Left kidney (tissue), 1 donor: ENCODE measurements at regions not wholly inside any gene's neighbourhood (a gene's known extent, or its start where the extent isn't known, plus 50 kb on each side); places are given as distances from the start of the nearest gene placed in this dataset.

Experiments
- DNase-seq: peaks from one replicate; pipeline ENCODE4 v3.0.0-alpha.2; 2013

DNA sequence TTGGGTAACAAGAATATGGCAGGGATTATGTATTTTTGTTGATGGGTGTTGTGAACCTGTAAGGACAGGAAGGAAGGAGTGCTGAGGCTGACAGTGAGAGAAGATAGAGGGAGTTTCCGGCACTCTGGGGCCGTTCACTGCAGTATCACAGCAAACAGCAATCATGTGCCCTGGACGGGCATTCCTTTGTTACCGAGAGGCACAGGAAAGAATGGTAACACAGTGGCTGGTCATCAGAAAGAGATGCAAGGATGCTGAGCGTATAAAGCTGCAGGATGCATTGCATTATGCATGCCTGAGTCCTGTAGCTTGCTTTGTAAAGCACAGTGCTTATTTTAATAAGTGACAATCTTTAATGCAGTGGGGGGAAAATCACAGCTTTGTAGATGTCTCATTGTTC lies 286.8 kb downstream of the RPS24 start:
- DNase-seq: no peak

DNA sequence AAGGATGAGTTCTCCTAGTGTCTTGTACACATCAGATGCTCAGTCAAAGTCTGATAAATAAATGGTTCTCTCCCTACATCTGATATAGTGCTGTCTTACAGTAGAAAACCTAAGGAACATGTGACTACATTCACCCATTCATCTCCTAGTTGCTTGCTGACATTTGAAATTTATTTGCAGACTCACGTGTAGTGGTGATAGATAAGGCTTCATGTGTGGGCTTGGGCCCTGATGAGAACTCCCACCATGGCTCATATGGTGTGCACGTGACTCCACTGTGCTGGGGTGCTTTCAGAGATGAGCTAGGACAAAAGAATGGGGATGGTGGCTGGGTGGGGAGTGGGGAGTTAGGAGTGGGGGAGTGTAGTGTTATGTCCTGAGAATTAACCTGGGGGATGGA lies 287.3 kb downstream of the RPS24 start:
- DNase-seq: no peak

DNA sequence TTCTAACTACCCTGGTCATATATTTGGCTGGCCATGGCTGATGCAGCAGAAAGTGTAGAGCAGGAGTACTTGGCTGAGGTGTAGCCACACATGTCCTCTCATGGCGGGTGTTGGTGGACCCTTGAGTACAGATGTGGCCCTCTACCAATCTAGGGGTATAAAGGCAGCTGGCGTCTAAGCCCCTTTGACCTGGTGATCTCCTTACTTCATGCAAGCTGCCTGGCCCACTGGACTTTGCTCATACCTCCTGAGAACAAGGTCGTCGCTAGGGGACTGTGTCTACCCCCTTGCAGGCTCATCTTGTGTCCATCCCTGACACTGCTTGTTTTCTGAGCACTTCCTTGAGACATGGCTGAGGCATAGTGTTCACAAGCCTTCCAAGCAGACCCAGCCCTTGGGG lies 287.8 kb downstream of the RPS24 start:
- DNase-seq: no peak

DNA sequence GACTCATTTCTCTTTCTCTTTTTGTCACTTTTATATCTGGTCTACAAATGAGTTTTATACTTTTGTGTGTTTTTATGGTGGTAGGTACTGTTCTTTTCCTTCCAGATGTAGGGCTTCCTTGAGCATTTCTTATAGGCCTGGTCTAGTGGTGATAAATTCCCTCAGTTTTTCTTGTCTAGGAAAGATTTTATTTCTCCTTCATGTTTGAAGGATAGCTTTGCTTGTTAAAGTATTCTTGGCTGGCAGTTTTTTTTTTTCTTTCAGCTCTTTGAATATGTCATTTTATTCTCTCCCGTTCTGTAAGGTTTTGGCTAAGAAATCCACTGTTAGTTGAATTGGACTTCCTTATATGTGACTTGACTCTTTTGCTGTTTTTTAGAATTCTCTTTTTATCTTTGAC lies 292.7 kb downstream of the RPS24 start:
- DNase-seq: no peak

DNA sequence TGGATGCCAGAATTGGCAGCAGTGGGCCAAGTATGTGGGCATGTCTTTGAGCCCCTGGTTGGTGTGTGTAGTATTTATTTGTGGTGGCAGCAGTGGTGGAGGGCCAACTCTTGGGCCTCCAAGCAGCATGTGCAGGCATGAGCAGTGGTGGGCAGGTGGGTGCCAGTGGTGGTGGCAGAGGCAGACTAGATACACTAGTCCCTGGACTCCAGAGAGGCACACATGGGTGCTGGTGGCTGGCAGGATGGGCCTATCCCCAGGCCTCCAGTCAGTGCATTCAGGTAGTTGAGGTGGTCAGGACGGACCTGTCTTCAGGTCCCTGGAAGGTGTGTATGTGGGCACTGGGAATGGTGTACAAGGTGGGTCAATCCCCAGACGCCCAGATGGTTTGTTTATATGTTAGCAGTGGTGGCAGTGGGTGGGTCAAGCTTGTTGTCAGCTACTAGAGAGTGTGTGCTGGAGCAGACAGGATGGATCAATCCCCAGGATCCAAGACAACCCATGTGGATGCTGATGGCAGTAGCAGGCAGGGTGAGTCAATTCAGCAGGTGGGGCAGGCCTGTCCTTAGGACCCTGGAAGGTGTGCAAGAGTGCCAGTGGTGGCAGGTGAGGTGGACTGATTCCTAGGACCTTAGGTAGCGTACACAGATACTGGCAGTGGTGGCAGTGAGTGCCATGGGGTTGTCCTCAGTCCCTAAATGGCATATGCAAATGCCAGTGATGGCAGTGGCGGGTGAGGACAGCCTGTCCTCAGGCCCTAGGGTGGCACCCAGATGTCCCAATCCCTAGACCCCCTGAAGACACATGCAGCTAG lies 294.3 kb downstream of the RPS24 start:
- DNase-seq: no peak

DNA sequence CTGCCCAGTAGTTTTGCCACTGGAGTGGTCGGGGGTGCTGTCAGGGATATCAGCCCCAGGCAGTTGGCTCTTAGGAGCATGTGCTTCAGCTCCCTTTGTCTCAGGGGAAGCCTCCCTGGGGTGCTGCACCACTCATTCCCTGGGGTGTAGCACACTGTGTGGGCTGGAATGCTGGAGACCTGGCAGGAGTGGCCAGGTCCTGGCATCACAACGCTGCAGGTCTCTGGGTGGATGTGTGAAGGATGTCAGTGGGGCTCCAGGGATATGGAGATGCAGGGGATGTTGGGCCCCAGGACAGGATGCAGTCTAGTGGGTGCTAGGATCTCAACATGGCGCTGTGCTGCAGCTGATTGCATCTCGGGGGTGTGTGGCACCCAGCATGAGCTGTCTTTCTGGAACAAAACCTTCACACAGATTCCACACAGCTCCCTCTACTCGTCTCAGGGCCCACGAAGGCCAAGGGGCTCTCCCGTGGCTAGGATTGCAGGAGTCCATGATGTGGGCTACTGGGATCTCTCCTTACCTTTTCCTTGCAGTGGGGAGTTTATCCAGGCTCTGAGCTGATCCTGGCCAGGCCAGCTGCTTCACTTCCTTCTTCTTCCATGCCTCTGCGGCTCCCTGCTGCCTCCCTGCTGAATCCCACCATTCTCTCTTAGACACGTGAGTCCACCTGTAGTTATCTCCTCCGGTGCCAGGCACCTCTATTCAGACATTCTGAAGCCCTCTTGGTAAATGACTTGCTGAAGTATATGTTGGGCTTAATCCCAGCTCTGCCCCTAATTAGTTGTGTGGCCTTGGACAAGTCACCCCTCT lies 295.1 kb downstream of the RPS24 start:
- no peak for DNase-seq

DNA sequence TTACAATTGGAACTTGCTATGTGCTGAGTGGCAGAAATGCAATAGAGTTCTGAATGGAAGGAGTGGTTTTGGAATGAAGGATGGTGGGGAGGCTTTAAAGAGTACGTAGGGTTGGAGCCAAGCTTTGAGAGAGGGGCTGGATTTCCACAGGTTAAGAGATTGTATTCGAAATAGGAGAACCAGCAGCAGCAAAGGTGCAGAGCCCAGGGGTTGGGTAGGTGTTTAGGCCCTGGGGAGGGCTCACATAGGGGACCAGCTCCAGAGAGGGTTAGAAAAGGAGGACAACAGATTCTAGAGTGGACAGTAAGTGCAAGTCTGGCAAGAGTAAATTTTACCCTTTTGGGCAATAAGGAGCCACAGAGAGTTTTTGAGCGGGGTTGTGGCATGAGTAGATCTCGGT lies 297.2 kb downstream of the RPS24 start:
- no peak for DNase-seq

DNA sequence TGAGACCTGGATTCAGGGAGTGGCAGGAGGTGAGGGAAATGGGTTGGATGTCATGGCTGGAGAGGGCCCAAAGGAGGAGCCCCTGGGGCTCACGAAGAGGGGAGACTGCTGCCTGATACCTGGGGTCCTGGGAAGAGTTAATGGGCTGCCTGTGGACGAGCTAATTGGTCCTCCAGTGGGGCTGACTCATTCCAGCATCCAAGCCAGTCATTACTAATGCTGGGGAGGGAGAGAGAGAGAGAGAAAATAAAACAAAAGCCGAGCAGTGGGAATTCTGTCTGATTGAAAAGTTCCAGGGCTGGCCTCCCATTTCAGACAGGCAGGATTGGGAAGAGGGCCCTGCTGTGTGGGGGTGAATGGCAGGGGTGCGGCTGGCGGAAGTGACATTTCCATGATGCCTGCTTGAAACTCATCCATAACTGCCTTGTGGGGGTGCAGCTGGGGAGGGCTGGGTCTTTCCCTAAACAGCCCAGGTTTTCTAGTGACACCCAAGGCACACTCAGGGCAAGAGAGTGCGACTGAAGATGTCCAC lies 297.8 kb downstream of the RPS24 start:
- no peak for DNase-seq

DNA sequence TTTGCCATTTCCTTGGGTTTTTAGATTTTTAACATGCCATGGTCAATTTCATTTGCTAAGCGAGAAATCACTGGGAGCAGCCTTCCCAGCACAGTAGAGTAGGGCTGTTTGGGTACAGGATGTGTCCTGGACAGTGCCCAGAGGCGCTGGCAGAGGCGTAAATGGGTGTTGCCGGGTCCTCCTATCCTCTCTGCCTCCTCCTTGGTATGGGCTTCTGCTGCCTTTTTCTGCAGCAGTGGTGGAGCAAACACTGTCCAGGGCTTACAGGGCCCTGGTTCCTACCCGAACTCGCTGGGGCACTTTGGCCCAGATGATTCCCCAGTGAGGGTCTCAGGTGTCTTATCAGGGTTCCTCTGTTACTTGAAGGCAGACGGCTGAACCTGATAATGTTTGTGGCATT lies 298.3 kb downstream of the RPS24 start:
- no peak for DNase-seq

DNA sequence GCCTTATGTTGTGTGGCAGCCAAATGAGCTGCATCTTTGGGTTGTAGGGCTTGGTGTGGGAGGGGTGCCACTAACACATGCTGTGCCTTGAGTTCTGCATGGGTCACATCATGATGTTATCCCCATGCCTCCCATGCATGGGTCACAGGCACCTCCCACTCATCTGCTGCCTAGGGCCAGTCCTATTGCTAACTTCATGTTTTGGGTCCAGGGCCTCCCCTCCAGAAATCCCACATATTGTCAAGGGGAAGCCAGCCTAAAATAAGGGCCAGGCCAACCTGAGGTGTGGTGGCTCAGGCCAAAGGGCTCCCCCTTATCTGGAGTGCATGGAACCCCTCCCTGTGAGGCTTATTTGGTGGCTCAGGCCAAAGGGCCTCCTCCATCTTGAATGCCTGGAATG lies 299.0 kb downstream of the RPS24 start:
- DNase-seq: no peak

DNA sequence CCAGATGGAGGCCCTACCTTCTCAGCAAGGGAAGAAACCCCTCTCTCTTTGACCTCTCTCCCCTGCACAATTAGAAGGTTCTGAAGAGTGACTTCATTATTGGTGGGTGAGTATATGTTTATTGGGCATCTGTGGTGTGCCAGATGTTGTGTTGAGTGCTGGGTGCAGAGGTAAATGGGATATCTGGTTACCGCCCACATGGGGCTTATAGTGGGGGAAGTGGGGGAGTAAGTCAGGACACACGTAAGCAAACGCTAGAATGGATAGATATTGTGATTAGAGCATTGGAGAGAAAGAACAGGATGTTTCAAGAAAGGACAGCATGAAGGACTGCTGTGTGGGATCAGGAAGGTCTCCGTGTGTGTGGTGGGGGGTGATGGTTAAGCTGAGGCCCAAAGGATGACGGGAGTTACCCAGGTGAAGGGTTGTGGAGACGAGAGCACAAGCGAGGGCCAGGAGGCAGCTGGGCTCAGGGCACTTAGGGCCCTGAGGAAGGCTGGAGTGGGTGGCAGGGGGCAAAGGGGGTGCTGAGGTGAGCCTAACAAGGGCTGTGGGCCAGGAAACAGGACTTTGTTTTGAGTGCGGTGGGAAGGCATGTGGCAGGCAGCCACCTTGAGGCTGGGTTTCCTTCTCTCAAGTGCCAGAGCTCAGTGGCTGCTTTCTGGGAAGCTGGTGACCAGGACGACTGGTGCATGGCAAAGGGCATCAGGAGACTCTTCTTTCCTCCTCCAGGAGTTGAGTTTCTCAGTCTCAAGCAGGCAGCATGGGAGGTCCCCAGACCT lies 299.9 kb downstream of the RPS24 start:
- no peak for DNase-seq

DNA sequence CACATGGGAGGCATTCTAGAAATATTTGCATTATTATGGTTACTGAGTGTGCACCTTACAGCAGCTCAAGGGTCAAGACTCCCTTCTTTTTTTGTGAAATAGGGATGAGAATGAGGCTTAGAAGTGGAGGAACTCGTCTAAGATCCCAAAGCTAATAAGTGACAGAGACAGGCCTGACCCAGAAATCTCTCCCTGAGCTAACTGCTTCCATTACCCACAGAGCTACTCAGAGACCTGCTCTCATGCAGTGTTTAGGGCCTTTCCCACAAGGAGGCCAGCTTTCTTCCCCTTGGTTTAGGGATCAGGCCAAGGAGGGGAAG lies 301.7 kb downstream of the RPS24 start:
- no peak for DNase-seq

DNA sequence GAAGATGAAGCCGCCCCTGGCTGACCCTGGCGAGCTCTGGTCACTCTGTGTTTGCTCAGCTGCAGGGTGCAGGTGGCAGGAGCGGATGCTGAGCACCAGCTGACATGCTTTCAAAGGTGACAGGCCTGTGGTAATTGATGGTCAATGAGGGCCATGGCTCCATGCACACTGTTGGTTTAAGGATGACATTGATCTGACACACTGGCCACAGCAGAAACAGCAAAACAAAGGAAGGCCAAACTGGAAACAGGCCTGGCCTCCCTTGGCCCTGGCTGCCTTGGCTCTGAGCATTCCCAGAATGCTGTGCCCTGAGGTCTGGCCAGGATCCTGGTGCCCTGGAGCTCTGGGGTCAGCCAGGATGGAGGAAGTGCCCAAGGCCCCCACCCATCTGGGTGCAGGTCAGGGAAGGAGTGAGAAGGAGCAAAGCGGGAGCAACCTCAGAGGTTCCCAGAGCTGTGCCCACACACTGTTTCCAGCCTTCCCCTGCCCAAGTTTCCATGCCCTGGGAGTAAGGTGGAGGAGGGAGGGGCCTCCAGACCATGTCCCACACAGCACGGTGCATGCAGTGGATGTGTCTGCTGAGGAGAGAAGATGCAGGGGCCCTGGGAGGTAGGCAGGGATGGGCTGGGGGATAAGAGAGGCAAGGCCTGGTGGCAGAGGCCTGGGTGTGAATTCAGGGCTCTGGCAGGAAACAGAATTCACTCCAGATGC lies 302.2 kb downstream of the RPS24 start:
- DNase-seq: no peak

DNA sequence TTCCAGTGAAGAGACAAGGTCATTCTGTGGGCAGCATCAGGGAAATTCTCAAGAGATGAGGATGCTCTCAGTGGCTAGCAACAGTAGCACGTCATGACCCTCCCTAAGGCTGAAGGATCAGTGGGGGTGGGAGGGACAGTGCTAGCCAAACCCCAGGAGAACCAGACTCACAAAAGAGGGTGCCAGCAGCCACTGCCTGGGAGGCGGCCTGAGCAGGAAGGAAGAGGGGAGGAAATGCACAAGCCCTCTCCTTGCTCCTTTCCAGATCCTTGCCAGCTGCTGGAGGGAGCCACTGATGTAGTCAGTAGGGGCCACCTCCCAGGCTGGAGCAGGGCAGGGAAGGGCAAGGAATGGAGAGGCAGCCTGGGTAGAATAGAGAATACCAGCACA lies 302.7 kb downstream of the RPS24 start:
- no peak for DNase-seq

DNA sequence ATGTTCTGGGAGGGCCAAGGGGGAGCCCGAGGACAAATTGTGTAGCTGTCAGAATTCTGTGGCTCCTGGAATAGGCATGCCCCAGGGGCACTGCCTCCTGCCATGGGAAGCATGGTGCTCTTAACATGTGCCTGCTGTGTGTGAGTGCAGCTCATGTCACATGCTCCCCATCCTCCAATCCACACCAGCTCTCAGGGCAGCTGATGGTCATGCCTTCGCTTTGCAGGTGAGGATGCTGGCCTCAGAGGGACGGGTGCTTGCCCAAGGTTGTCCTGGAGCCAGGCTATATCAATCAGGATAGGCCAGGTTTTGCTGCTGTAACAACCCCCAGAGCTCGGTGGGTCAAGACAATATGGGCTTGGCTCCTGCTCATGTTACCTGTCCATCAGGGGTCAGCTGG lies 303.4 kb downstream of the RPS24 start:
- no peak for DNase-seq

DNA sequence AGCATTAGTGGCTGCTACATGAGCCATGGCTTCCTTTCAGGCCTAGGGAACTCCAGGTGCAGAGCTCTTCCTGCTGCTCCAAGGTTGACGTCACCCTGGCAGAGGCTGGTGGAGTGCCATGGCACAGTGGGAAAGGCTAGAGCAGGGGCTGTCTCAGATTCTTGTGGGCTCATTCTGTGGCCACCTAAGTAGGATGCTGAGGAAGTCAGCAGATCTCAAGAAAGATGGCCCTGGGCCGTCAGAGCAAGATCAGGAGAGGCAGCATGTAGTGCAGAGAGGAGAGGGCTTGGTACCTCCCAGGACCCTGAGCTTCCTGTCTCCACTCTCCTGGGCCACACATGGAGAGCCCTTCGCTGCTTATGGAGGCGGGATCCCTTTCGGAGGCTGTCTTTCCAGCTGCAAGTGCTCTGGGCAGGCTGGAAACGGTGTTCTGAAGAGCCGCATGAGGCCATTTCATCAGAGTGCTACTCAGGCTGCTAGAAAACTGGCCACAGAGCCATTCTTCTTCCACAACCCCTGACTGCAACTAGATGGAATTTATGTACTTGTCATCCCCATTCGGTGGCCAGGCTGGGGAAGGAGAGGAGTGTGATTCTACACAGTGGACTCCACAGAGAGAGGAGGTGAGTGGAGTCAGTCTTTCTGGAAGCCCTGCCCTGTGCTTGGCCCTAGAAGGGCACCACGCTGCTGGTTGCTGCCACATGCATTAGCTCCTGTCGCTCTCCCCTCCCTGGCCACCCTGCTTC lies 304.2 kb downstream of the RPS24 start:
- no peak for DNase-seq

DNA sequence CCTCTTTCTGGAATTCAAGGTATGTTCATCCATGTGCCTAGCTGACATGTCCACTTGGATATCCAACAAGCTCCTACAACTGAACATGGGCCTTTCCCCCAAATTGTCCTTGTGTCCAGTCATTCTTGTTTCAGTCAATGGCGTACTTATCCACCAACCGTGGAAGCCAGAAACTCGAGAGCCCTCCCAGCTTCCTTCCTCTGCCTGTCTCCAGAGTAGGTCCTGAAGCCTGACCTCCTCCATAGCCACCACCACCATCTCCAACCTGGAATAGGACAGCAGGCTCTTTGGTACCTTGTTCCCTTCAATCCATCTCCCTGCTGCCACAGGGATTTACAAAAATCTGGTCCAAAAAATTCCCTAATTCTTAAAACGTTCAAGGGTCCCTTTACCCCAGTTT lies 305.1 kb downstream of the RPS24 start:
- no peak for DNase-seq

DNA sequence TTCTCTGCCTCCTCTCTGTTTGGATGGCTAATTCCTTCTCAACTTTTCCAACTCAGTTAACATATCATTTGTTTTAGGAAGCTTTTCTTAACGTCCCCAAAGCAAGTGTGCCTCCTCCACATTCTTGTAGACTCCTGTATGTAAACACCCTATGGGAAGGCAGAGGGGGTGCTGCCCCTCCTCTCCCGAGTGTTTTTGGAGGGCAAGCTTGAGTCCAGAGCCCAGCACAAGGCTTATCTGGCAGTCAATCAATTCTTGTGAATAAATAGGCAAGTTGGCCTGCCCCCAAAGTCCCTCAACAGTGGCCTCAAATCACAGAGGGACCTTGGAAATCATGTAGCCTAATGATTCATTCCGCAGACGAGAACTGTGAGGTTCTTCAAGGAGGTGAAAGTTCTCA lies 305.6 kb downstream of the RPS24 start:
- DNase-seq: no peak

DNA sequence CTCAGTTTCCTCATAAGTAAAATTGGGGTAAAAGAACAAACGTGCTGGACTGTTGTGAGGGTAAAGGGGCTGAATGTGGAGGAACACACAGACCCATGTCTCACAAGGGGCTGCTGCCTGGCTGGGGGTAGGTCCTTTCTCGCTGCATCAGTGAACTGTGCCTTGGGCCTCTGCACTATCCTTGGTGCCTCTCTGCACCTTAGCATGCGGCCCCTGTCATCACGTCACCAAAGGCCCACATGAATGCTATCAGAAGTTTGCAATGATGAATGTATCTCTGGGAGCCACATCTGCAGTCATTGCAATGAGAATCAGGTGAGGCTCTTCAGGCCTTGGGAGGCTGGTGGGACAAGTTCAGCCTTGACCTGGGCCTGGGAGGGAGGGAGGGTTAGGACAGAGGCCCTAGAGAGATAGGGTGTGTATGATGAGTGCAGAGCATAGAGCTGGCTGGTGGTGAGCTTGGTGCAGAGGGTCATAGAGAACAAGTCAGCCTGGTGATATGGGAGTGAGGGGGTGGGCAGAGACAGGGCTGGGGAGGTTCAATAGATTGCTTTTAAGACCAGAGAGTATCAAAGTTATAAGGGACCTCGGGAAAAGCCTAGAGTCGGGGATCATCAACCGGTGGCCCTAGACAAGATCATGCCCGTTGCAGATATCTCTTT lies 308.4 kb downstream of the RPS24 start:
- no peak for DNase-seq

DNA sequence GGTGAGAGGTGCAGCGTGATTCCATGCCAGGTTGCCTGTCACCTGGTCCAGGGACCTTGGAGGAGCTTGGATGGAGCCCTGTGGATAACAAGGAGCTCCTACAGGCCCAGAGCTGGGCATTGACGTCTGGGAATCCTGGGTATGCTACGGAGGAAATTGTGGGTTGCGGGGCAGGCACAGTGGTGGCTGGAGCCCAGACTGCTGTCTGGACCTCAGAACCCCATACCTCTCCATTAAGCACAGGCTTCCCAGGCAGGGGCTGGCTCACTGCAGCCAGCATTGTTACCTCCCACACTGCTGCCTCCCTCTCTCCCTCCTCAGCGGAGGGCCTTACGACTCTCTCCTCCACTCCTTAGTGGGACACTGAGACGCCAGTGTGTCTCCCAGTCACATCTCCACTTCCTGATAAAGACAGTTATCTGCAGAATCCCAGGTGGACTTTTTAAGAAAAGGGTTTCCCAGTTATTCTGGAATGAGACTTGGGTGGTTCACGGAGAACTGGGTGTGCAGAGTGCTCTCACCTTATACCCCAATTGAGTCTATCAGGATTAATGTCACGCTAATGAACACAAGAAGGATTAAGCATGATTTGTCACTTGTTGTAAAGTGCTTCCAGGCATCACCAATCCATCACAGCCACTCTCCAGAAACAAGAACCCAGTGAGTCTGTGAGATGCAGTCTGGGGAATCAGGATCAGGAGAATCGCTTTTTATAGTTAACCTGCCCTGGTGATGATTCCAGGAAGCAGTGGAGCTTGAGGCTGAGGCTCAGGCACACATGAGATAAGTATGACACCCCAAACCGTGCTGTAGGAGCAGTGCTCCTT lies 309.4 kb downstream of the RPS24 start:
- no peak for DNase-seq
